ENCODE measurements at regions not wholly inside any gene's neighbourhood (a gene's known extent, or its start where the extent isn't known, plus 50 kb on each side); places are given as distances from the start of the nearest gene placed in this dataset.

DNA sequence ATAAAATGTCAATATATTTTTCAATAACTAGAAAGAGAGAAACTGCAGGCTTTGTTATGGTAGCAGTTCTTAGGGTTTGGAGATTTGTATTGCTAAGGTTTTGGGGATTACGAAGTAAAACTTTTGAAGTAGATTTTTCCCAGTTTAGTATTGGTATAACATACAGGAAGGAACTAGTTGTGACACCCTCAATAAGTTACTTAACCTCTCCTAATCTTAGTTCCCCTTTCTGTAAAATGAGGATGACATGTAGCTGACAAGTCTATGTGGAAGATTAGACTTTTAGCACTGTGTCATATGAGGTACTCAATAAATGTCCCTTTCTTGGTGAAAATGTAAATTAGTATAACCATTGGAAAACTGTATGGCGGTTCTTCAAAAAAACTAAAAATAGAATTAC, 73.4 kb upstream of the ATG10 start:
- POLR2A ChIA-PET (ENCODE audit: unreplicated experiment) = no interaction called here
- Histone ChIP-seq H3K4me1 (ENCODE audit: control insufficient read depth, insufficient read depth, low read length) (no peaks in the 10 kb centered on the region), H3K56ac (ENCODE audit: extremely low read depth, insufficient read depth, low read length) (no peak overlapping the region), H3K4ac (ENCODE audit: low read depth, low read length) (no peak overlapping the region), H3K9me1 (ENCODE audit: insufficient read depth, low read length) (no peaks in the 10 kb centered on the region), H2BK120ac (ENCODE audit: low read depth, low read length) (no peak overlapping the region), H3K27ac (ENCODE audit: insufficient read depth, low read length) (no peak overlapping the region), H4K20me1 (ENCODE audit: insufficient read depth, low read length) (no peaks in the 10 kb centered on the region), H3K4me3 (ENCODE audit: insufficient read depth, low read depth, low read length) (no peak overlapping the region), H3K4me2 (ENCODE audit: low read depth, low read length) (no peak overlapping the region), H2BK15ac (ENCODE audit: low read depth, low read length) (no peak overlapping the region), H2AK9ac (replicated peaks; ENCODE audit: low read depth, low read length, poor library complexity) (no peak overlapping the region), H3K36me3 (ENCODE audit: control insufficient read depth, insufficient read depth, low read length) (no peaks in the 10 kb centered on the region), H3K27me3 (ENCODE audit: control insufficient read depth, insufficient read depth, low read length) (no peaks in the 10 kb centered on the region; the same call in 1 of the 2 replicates), H4K8ac (ENCODE audit: low read depth in 2 of 2, low read length in 2 of 2) (no peak overlapping the region), H3K23ac (ENCODE audit: low read depth, low read length) (no peak overlapping the region), H3K79me1 (ENCODE audit: low read depth in 1 of 2, low read length in 2 of 2) (no peaks in the 10 kb centered on the region), H3K18ac (ENCODE audit: low read depth, low read length) (no peak overlapping the region), H3K9me3 (ENCODE audit: control insufficient read depth, insufficient read depth, low read length) (0 out of 2 replicates have a peak, but pooled peaks cover 2% of the 10 kb centered on the region), H2BK20ac (ENCODE audit: low read depth, low read length) (no peak overlapping the region), H4K91ac (ENCODE audit: insufficient read depth, low read depth, low read length) (no peak overlapping the region), H4K5ac (ENCODE audit: low read depth, low read length) (no peak overlapping the region), H2AFZ (replicated peaks; ENCODE audit: low read length, poor library complexity) (no peak overlapping the region), H3K9ac (ENCODE audit: low read depth, low read length) (no peak overlapping the region), H2BK5ac (ENCODE audit: low read depth, low read length, poor library complexity, severe bottlenecking) (no peak overlapping the region), H2AK5ac (ENCODE audit: low read depth, low read length) (no peak overlapping the region), H3K14ac (replicated peaks; ENCODE audit: low read depth, low read length) (no peak overlapping the region)
- DNase-seq = no peak
- dilution Hi-C loops (cut with HindIII; ENCODE audit: low sequenced_read_pairs, unreplicated experiment) = no loop called here
- WGBS, 2 experiments (ENCODE audit: extremely low coverage in 2 of 2, insufficient read length in 1 of 2) = no CpG with 5 or more reads among the region's 2 CpGs
- no TSS peak for BruUV-seq (replicated peaks)
- in situ Hi-C loops (cut with MboI; ENCODE audit: low sequenced_read_pairs) = no loop called here
- intact Hi-C loops (cut with micrococcal nuclease) = no loop called here
- no peak for ATAC-seq (ENCODE audit: low read depth)
- TF ChIP-seq ELK1 (IDR thresholded peaks at IDR 0.05; ENCODE audit: borderline replicate concordance, low read depth, low read length) = no peak
- TF ChIP-seq RCOR1 (IDR thresholded peaks at IDR 0.05; ENCODE audit: insufficient replicate concordance, low read length) = no peak
- no peak for TF ChIP-seq RFX5 (IDR thresholded peaks at IDR 0.05; ENCODE audit: low read depth, low read length)
- TF ChIP-seq RAD21 (IDR thresholded peaks at IDR 0.05; ENCODE audit: low read length) = no peak
- no peak for TF ChIP-seq POLR2A (IDR thresholded peaks at IDR 0.05; ENCODE audit: low read depth, low read length)
- no peak for TF ChIP-seq BHLHE40 (IDR thresholded peaks at IDR 0.05; ENCODE audit: low read depth, low read length)
- no peak for TF ChIP-seq MXI1 (IDR thresholded peaks at IDR 0.05; ENCODE audit: borderline replicate concordance, low read depth, low read length)
- no peak for TF ChIP-seq CHD1 (IDR thresholded peaks at IDR 0.05; ENCODE audit: low read depth, low read length)
- no peak for TF ChIP-seq SMC3 (IDR thresholded peaks at IDR 0.05; ENCODE audit: low read depth, low read length)
- CTCF ChIA-PET = no interaction called here
